Progenitor cell of endocrine pancreas (in vitro differentiated cells): ENCODE measurements at regions not wholly inside any gene's neighbourhood (a gene's known extent, or its start where the extent isn't known, plus 50 kb on each side); places are given as distances from the start of the nearest gene placed in this dataset.
"Not testable (repeated sequence)": the region's sequence is repeated elsewhere in the genome, so short reads cannot be mapped to it uniquely, and the experiment has no call there.

ENCODE experiments used
- DNase-seq: peaks from one replicate; pipeline ENCODE4 v3.0.0; 2021; ENCODE audit warnings: low spot score; ENCODE audit not compliant: unreplicated experiment
- H3K27ac Mint-ChIP-seq: 2 replicates; pipeline ENCODE4 v1.8.0; 2021; ENCODE audit warnings: mild to moderate bottlenecking, moderate library complexity, mixed read lengths
- H3K27me3 Mint-ChIP-seq: 2 replicates; pipeline ENCODE4 v1.8.0; 2021; ENCODE audit warnings: mixed read lengths
- H3K36me3 Mint-ChIP-seq: 2 replicates; pipeline ENCODE4 v1.8.0; 2022; ENCODE audit warnings: mixed read lengths; ENCODE audit not compliant: insufficient read depth
- H3K4me1 Mint-ChIP-seq: 2 replicates; pipeline ENCODE4 v1.8.0; 2021; ENCODE audit warnings: low read depth, mixed read lengths
- H3K4me3 Mint-ChIP-seq: 2 replicates; pipeline ENCODE4 v1.8.0; 2021; ENCODE audit warnings: low read depth, mild to moderate bottlenecking, moderate library complexity, mixed read lengths
- H3K9me3 Mint-ChIP-seq: 2 replicates; pipeline ENCODE4 v1.8.0; 2021; ENCODE audit warnings: low read depth, mixed read lengths
- TF ChIP-seq, protein P1 (sequence below): fragments of 200-600 bp; sonication (generic); IDR thresholded peaks from one replicate; pipeline ENCODE4 v1.5.0; 2021; ENCODE audit warnings: antibody characterized with exemption, mild to moderate bottlenecking; ENCODE audit not compliant: unreplicated experiment

DNA sequence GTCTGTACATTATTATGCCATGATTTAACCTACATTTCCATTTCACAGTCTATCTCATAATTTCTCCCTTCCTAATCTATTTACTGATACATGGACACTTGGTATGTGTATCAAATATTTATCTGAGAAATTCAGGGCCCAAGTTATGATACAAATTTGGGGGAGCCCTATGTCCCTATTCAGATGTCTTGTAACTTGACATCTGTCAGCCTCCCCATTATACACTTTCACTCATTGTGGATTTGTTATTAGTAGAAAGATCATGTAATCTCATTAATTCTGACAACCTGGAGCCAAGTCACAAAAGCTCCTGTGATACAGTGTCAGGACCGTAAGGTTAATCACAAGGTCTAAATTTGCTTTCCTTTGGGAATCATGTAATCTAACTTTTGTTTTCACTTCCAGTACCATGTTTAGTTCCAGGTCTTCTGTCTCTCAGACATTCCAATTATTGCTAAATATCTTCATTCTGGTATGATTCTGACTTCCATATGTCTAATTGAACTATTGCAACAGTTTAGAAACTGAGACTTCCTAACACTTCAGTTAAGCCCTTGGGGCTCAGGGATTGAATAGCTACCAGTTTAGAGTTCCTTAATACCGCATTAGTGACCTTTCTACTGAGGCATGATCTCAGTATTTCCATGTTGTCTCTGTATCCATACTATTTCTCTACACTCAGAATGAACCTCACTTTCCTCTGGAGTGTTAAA is 182.9 kb upstream of the NUDT12 start:
- Mint-ChIP-seq H3K36me3 (no peaks in the 10 kb centered on the region), H3K4me1 (no peaks in the 10 kb centered on the region), H3K27me3 (no peaks in the 10 kb centered on the region), H3K9me3 (peaks cover 3% of the 10 kb centered on the region), H3K4me3 (no peak overlapping the region), H3K27ac (no peak overlapping the region)
- no peak for DNase-seq
- TF ChIP-seq, protein P1, sequence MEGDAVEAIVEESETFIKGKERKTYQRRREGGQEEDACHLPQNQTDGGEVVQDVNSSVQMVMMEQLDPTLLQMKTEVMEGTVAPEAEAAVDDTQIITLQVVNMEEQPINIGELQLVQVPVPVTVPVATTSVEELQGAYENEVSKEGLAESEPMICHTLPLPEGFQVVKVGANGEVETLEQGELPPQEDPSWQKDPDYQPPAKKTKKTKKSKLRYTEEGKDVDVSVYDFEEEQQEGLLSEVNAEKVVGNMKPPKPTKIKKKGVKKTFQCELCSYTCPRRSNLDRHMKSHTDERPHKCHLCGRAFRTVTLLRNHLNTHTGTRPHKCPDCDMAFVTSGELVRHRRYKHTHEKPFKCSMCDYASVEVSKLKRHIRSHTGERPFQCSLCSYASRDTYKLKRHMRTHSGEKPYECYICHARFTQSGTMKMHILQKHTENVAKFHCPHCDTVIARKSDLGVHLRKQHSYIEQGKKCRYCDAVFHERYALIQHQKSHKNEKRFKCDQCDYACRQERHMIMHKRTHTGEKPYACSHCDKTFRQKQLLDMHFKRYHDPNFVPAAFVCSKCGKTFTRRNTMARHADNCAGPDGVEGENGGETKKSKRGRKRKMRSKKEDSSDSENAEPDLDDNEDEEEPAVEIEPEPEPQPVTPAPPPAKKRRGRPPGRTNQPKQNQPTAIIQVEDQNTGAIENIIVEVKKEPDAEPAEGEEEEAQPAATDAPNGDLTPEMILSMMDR = no peak

DNA sequence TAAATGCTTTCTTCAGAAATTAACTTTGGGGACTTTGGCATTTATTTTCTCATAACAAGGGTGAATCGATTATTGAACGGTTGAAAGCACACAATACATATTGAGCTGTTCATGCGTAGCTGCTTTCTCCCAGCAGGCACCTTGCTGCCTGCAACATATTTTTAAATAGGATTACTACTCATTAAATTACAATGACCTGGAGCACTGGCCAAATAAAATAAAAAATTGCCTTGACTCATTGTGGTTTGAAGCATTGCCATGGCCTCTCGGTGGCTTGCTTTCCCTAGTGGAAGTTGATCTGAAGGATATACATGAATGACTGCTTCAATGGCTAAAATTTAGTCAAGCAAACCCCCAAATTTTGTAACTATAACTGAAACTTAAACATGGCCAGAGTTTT is 181.6 kb upstream of the NUDT12 start:
- Mint-ChIP-seq H3K27ac (no peak overlapping the region), H3K27me3 (no peaks in the 10 kb centered on the region), H3K4me3 (no peak overlapping the region), H3K9me3 (peaks cover 3% of the 10 kb centered on the region), H3K36me3 (no peaks in the 10 kb centered on the region), H3K4me1 (no peaks in the 10 kb centered on the region)
- TF ChIP-seq, protein P1 = no peak
- DNase-seq = no peak

DNA sequence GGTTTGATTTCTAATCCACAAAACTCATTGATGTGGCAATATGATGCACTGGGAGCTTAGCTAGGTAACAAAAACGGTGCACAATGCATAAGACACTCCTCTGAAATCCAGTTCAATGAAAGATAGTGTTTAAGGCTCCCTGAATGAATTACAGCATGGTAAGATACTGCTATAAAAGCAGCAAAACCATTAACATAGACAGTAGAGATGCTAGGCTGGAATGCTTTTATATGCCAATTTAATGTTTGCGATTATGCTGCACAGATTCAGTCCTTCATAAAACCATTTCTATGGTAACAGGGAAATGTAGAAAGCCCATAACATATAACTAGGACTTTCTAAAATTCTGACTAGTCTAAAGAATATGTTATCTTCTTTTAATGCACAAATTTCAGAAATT is 180.8 kb upstream of the NUDT12 start:
- Mint-ChIP-seq H3K4me3 (no peak overlapping the region), H3K27me3 (no peaks in the 10 kb centered on the region), H3K27ac (no peak overlapping the region), H3K36me3 (no peaks in the 10 kb centered on the region), H3K9me3 (peaks cover 3% of the 10 kb centered on the region), H3K4me1 (no peaks in the 10 kb centered on the region)
- DNase-seq = no peak
- TF ChIP-seq, protein P1 = no peak

DNA sequence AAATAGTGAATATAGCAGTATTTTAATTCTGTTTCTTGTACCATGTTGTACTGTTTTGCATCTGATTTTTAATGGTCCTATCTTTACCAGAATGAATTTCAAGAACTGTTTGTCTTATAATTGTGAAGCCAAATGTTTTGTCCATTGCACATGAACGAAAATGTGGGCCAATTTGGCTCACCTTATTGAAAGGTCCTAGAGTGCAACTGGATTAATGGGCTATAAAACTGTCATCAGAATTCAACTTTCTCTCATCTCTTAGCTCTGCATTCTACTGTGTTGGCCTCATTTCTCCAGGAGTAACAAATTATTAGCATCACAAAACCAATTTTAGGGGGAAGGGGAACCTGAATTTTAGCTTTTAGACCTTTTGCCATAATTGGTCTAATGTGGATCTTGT is 179.4 kb upstream of the NUDT12 start:
- Mint-ChIP-seq H3K9me3 (peaks cover 3% of the 10 kb centered on the region), H3K36me3 (no peaks in the 10 kb centered on the region), H3K4me1 (no peaks in the 10 kb centered on the region), H3K27ac (no peak overlapping the region), H3K27me3 (no peaks in the 10 kb centered on the region), H3K4me3 (no peak overlapping the region)
- TF ChIP-seq, protein P1 = no peak
- DNase-seq = no peak

DNA sequence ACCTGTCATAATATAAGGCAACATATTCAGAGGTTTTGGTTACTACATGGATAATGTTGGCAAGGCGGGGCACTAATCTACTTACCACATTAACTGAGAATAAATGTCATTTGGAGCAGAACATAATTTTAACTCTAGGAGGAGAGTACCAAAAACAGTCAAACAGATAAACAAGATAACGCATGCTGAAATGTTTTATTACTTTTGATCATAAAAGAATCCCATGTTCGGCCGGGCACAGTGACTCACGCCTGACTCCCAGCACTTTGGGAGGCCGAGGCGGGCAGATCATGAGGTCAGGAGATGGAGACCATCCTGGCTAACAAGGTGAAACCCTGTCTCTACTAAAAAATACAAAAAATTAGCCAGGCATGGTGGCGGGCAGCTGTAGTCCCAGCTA is 173.8 kb upstream of the NUDT12 start:
- not testable (repeated sequence) for DNase-seq, H3K4me3 Mint-ChIP-seq, H3K36me3 Mint-ChIP-seq, H3K27me3 Mint-ChIP-seq, H3K4me1 Mint-ChIP-seq, H3K9me3 Mint-ChIP-seq, H3K27ac Mint-ChIP-seq

DNA sequence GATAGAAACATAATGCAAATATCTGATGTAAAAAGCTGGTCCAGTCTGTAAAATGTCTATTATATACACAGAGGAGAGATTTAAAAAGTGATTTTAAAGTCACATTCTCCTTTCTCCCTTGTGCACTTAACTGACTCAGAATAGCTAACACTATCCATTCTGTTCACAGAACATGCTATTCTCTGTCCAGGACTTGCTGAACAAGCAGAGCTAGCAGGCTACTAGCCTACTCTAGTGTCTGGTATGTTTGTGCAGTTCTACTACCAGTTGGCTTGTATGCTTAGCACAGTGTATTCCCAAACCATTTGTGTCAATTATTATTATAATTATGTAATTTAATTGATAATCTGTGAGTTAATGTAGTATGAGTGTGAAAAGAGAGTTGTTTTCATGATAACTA is 161.7 kb upstream of the NUDT12 start:
- H3K4me1 Mint-ChIP-seq = no peaks in the 10 kb centered on the region

More for the DNA sequence above, 161.7 kb upstream of the NUDT12 start:
- H3K36me3 Mint-ChIP-seq = no peaks in the 10 kb centered on the region
- no peaks in the 10 kb centered on the region for H3K27me3 Mint-ChIP-seq
- H3K9me3 Mint-ChIP-seq = peaks cover 16% of the 10 kb centered on the region
- no peak overlapping the region for H3K4me3 Mint-ChIP-seq
- TF ChIP-seq, protein P1 = no peak
- H3K27ac Mint-ChIP-seq = no peak overlapping the region
- no peak for DNase-seq
